Activated CD8-positive, alpha-beta memory T cell treated with anti-CD3 and anti-CD28 coated beads for 24 hours (primary cell): ENCODE measurements at regions not wholly inside any gene's neighbourhood (a gene's known extent, or its start where the extent isn't known, plus 50 kb on each side); places are given as distances from the start of the nearest gene placed in this dataset.

Source experiments
- DNase-seq: peaks from one replicate; pipeline ENCODE4 v3.0.0-alpha.2; 2020

DNA sequence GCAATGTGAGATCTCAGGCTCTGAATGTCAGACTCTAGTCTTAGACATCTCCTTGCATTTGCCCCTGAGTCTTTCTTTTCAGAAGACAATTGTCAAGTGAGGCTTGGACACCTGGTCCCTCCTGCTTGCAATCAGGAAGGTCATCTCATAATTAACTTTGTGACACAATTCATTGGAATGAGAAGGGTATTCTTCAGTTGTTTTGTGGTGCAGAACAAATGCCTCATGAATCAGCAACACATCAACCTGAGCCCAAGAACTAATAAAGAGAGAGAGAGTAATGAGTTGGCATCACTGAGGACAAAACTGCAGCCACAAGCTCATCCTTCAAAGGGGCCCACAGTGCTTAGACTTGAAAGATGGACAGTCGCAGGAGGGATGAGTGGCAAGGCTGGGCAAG lies 375.8 kb downstream of the INSC start:
- DNase-seq: no peak

DNA sequence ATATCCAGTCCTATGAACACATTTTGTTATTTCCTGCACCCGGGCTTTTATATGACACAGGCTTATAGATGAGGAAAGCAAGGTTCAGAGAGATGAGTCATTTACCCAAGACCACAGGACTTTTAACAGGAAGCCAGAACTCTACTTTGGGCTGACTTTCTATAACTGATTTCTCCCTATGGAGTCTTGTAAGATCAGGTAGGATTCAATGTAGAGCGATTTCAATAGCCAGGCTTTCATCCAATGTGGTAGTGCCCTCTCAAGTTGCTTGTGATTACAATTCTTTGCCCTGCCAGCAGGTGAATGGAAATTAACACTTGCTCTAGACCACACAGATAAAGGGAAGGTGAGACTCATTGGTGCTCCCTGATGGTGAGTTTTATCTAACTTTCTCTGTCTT lies 378.3 kb downstream of the INSC start:
- DNase-seq: no peak

DNA sequence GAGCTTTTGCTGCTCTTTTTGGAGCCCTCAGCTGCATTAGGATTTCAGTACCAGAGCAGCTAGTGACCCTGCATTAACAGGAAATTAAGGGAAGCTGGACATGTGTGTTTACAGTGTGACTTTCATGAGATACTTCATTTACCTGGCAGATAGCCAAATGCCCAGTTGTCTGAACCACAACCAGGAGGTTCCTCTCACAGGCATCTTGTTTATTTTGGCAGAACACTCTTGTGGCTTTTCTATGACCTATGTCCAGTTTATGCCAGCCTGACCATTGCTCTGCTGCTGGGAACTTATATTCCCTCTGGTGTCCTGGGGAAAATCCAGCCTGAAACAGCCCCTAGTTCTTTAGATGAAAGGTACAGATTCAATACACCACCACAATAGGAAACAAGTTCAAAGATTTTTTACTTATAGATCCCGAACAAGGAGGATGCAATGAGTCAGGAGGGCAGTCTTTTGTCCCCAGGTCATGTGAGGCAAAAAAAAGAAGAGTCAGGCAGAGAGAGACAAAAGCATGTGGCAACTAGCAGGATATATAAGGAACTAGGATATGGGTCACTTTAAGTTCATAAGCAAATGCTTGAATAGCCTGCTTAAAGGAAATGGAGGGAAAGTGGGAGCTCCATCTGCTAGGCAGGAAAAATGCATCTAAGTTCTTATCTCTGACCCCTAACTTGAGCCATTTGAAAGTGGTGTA lies 379.3 kb downstream of the INSC start:
- no peak for DNase-seq

DNA sequence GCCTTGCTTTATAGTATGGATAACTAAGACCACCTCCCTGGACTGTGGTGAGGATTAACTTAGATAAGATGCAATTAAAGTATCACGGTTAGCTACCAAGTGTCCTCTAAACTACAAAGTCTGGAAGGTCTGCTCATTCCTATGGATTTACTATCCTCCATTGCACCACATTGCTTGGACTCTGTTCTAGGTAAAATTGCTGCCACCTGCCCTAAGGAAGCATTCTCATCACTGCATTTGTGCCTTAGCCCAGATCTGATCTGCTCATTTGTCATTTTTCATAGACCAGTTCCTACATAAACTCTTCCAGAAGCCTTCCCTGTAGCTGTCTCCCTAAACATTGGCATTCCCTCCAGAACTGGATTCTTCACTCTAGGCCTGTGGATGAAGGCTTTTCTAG lies 380.0 kb downstream of the INSC start:
- DNase-seq: no peak

DNA sequence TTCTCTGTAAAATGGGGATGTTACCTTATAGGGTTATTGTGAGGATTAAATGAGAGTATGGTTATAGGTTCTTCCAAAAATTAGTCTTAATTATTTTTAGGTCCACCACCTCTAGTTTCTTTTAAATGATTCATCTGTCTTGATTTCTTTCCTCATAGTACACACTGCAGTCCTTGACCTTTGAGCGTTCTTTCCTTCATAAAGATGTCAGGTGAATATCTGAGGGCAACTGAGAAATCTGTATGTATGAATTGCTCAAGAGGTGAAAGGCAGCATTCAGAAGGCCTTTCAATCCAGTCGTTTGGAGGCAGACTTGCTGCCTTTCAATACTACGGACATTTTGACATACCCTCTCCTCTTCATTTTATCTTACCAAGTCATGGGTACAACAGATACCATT lies 380.7 kb downstream of the INSC start:
- no peak for DNase-seq

DNA sequence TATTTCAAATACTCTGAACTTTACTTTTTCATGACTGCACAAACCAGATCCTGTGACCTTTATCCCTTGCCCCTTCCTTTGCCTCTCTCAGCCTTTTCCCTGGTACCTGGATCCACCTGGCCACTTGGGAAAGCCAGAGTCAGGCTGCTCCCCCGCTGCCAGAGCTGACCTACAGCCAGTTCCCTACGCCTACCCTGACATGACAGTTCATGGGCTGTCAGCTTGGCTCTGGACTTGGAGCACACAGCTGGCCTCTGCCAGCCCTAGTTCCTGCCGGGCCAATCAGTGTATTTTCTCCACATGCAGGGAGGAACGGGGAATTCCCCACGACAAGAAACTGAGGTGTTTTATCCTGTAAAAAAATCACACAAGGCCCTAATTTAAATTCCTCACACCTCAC lies 382.6 kb downstream of the INSC start:
- DNase-seq: no peak

DNA sequence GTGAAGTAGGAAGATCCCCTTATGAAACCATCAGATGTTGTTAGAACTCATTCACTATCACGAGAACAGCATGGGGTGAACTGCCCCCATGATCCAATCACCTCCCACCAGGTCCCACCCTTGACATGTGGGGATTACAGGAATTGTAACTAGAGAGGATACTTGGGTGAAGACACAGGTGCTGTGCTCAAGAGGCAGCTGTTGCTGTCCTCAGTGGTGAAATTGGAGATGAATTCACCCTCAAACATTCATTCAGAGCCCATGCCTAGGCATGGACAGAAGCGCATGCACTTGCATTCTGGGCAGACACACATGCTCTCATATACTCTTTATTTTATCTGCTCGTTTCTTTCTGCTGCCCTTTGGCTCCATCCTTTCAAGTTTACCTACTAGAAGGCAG lies 385.0 kb downstream of the INSC start:
- DNase-seq: no peak

DNA sequence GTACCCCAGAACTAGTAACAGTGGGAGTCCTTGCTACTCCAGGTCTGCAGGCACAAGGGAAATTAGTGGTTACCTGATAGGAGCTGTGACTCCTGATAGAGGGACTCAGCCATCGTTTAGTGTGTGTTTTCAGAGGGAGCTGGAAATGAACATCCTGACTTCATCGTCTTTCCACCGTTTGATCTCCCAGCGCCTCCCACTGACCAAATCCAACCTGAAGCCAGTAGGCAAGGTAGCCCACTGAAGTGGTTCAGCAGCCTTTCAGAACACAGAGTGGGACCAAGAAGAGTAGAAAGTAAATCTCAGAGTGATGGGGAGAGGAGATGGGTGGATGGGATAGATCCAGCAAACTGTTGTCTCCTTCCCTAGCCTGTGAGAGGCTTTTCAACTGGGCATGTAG lies 385.9 kb downstream of the INSC start:
- DNase-seq: no peak

DNA sequence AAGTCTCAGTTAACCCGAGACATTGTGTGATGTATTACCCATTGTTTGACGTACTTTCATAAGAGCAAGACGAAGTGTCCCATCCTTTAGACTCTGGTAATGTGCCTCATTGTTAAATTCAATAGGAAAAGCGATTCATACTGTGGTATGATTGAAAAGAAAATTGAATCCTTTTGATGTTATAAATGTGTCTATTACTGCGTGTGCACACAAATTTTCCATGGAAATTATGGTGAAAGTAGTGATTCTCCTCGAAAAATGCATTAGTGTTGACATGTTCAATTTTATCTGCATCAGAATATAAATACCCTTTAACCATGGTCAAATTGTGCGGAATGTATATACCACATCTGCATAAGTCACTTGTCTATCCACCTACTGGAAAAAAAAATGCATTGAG lies 386.8 kb downstream of the INSC start:
- no peak for DNase-seq

DNA sequence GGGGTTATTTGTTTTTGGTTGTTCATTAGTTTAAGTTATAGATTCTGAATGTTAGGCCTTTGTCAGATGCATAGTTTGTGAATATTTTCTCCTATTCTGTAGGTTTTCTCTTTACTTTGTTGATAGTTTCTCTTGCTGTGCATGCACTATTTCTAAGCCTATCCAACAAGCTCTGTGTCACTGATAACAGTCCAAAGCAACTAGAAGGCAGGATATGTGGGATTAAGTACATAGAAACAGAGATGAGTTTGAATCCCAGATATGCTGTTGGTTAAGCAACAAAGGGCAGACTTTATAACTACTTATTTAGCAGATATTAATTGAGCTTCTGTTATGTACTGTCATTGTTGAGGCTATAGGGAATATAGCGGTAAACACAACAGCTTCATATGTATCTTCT lies 390.4 kb downstream of the INSC start:
- DNase-seq: no peak

DNA sequence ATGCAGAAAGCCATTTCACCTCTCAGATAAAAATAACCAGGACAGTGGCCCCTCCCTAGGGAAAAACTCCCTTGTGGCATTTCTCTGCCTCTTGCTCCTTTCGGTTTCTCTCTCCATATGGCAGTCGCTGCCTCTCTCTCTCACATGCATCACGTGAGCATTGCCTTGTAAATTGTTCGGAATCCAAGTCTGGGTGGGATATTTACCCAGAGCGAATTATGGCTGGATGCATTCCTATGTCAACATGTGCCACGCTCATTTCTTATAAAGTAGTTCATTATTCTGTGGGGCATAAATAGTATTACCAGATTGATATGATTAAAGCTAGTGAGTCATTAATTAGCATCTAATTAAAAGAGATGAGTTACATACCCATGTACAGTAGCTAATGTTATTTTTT lies 392.9 kb downstream of the INSC start:
- DNase-seq: no peak

DNA sequence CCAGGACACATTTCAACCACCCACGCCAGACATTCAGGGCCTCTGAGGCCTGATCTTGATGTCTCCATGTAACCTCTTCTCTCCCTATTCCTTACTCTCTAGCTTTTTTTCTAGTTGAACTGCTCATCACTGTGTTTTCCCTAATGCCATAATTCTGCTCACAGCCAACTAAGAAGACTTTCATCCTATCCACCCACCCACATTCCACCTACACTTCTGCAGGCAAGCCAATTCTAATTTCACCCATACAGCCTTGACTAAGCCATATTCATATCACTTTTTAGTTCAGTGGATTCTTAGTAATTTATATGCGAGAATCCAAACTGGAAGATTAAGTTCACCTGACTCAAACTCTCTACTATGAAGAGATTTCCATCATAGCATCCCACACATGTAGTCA lies 394.4 kb downstream of the INSC start:
- no peak for DNase-seq

DNA sequence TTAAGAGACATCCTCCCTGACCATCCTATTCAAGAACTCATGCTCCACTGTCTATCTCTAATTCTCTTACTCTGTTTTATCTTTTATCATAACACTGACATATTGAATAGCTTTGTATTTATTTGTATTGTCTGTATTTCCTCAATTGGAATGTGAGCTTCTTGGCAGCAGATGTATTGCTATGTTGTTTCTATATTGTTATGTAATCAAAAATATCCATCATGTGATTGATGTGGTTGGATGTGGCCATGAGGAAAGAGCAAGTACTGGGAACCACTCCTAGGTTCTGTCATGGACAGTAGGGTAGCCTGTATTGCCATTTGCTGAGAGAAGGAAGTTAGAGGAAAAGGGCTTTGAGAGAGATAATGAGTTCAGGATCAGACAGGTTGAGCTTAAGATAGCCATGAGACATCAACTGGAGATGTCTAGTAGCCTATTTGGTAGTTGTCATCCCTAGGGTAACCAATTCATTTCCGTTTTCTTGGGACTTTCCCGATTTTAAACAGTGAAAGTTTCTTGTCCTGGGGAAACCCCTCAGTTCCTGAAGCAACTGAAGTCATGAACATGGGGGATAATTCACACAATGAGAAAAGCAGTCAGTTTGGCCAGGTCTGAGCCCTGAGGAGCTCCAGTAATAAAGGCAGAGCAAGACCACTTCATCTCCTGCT lies 404.5 kb downstream of the INSC start:
- no peak for DNase-seq

DNA sequence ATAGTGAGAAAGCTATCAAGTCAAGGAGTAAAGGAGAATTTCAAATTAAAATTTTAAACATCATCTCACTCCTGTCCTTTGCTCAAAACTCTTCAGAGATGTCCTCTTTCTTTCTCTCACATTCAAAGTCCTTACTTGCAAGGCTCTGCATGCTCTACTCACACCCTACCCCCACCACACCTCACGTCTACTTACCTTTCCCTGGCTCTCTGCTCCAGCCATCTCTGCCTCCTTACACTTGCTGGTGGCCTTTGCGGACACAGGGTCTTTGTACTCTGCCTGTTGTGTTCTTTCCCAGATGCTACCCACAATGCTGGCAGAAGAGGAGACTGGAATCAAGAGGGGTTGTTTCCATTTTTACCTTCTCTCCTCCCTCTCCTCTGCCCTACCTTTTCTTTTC lies 405.2 kb downstream of the INSC start:
- DNase-seq: no peak

DNA sequence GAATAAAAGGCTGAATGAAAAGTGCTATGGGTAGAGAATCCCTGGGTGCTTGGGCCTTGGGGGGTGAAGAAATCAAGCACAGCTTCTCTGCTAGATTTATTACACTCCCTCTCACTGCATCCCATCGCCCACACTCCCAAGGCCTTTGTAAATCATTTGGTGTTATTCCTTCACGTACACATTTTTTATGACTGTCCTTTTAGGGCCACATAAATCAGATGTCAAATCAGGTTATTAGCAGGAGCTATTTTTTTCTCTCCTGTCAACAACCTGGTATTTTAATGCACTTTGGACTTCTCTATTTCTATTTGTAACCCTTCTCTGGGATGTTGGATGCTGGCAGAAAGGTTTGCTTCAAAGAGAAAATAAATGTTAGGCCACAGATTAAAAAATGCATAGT lies 408.8 kb downstream of the INSC start:
- no peak for DNase-seq

DNA sequence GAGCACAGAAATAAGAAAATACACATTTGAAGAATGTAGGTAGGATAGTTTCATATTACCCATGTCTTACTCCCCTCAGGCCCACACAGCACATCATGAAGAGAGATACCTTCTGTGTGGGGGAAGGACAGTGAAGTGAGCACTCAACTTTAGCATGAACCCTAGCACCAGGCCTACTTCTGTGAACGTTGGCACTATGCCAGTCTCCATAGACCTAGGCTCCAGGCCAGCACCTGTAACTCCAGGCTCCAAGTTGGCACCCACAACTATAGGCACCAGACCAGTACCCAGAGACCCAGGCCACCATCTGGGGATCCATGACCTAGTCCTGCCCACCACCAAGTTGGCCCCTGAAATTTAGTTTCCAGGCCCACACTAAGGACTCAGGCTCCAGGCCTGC lies 410.9 kb downstream of the INSC start:
- no peak for DNase-seq

DNA sequence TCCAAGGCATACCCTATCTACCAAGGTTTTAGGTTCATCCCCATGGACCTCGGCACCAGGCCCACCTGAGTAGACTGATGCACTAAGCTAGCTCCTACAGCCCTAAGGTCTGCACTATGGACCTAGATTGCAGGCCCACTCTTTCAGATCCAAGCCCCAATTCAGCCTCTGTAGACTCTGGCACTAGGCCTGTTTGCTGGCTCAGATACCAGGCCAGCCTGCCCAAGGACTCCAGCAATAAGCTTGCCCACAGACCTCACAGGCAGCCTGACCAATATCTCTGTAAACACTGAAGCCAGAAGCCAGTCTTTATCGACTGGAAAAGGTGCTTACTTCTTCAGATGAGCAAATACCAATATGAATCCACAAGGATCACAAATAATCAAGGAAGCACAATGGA lies 411.3 kb downstream of the INSC start:
- DNase-seq: no peak

DNA sequence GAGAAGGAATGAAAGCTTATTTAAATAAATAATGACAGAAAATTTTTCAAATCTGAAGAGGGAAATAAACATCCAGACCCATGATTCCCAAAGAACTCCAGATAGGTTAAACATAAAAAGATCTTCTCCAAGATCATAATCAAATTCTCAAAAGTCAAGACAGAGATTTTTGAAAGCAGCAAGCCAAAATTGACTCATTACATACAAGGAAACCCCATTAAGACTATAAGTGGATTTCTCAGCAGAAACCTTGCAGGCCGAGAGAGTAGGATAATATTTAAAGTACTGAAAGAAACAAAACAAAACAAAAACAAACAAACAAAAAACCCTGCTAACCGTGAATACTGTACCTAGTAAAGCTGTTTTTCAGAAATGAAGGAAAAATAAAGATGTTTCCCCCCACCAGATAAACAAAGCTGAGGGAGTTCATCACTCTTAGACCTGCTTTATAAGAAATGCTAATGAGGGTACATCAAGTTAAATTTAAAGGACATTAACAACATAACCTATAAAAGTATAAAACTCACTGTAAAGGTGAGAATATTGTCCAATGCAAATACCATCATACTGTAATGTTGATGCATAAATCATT lies 412.2 kb downstream of the INSC start:
- DNase-seq: no peak

DNA sequence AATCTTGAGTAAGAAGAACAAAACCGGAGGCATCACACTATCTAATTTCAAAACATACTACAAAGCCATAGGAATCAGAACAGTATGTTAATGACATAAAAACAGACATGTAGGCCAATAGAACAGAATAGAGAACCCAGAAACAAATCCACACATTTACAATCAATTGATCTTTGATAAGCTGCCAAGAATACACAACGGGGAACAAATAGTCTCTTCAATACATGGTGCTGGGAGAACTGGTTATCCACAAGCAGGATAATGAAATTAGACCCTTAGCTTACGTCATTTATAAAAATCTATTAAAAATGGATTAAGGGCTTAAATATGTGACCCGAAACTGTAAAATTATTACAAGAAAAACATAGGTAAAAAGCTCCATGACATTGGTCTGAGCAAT lies 417.7 kb downstream of the INSC start:
- no peak for DNase-seq

DNA sequence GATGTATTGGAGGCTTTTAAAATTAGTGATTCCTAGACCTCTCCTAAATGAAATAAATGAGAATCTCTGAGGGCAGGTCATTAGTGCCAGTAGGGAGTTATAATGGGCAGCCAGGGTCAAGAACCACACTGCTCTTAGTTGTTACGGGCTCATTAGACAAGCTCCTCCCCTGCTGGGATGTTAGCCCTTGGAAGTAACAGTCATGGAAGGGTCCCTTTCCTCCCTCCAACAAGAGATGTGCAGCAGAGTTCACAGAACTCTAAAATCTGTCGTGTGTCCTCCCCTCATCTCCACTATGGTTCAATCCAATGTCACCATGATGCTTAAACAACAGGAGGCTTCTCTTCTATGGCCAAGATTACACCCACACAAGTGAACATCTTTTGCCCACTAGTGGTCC lies 419.5 kb downstream of the INSC start:
- DNase-seq: no peak

DNA sequence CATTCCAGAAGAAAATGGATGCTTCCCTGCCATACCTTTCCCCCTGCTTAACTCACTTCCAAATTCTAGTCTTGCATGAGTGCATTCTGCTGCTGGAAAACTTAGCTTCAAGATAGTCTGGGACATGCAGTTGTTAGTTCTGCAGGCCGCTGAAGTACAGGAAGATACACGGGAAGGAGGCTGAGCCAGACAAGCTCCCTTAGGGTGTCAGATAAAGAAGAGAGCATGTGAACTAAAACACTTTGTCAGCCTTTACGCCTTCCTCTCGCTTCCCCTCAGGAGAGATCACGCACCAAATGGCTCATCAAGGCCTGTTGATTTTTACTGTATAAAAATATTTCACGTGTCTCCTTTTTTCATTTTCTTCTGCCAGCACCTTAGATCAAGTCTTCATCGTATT lies 420.7 kb downstream of the INSC start:
- DNase-seq: no peak

DNA sequence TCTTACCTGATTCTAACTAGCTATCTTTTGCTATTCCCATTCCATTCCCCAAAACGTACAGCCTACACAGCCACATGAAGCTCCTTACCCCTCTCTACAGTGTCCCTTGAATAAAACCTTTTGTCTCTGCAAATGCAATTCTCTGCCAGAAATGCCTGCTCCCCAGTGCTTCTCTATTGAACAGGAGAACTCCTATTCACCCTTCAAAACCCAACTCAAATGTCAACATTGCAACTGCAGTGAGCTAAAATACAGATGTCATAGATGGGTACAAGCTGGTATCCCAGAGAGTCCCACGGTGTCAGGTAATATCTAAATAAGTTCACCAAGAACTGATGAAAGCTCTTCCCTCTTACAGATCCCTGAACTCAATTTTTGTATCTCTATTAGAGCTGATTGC lies 421.7 kb downstream of the INSC start:
- no peak for DNase-seq

DNA sequence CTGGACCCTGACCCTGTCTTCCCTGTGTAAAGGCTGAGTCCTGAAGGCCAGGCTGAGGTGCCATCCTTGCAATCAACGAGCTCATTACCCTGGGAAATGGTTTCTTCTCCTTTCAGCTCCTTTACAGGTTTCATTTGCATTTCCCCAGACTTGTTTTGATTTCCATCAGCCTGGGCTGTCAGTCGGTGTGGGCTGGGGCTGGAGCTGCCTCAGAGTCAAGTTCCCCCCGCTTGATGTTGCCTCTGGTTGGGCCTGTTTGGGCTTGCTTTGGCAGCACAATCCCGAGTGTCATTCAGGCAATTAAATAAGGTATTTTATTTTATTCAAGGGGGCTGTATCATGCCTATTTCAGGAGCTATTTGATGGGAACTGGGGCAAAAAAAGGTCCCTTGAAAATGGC lies 424.9 kb downstream of the INSC start:
- no peak for DNase-seq

DNA sequence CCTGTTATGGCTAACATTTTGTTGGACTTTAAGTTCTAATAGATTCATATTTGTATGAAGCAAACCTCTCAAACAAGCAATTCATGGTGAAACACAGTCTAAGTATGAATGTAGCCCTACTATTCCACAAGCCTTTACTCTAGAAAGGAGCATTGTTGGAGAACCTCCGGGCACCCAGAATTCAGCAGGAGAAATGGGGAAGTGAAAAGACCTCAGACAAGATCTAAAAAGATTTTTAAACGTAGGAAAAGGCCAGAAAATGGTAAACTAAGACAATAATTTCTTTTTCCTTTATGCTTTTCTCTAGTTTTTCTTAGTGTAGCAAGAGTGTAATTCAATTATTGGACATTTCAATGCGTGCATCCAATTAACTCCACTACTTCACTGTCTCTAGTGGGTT lies 426.4 kb downstream of the INSC start:
- no peak for DNase-seq

DNA sequence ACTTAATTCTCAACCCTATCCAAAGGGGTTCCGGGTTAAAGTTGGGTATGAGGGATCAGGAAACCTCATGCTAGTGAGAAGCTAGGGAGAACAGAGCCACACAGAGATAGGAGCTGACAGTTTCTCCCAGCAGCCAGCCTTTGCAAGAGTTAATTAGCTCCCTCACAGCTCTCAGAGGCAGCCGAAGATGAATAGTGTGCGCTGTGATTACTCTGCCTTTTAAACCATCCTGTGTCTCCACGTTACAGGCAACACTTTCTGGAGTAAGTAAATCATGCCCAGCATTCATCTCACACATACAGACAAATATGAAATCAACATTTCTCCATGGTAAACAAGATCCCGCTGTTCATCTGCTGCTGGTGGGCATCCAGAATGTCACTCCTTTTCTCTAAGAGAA lies 429.6 kb downstream of the INSC start:
- DNase-seq: no peak
